Cardiac fibroblast (primary cell): ENCODE measurements at regions not wholly inside any gene's neighbourhood (a gene's known extent, or its start where the extent isn't known, plus 50 kb on each side); places are given as distances from the start of the nearest gene placed in this dataset.

Experiments used
- DNase-seq, 2 donors: peaks; one replicate each; pipeline versions ENCODE4 v3.0.0 to v3.0.0-alpha.2; 2010; ENCODE audit warnings: low read depth in 2 of 2
- H3K4me3 ChIP-seq, 2 donors: replicated peaks in 1 of 2; 1 replicate in 1 of 2; 2 replicates in 1 of 2; pipeline ENCODE4 v1.5.1; 2011; ENCODE audit warnings: low read depth in 2 of 2, low read length in 2 of 2, mild to moderate bottlenecking in 2 of 2, moderate library complexity in 1 of 2
- CTCF ChIP-seq: IDR thresholded peaks from one replicate; pipeline ENCODE4 v1.5.1; 2011; ENCODE audit warnings: low read depth, mild to moderate bottlenecking, low read length, inconsistent platforms

DNA sequence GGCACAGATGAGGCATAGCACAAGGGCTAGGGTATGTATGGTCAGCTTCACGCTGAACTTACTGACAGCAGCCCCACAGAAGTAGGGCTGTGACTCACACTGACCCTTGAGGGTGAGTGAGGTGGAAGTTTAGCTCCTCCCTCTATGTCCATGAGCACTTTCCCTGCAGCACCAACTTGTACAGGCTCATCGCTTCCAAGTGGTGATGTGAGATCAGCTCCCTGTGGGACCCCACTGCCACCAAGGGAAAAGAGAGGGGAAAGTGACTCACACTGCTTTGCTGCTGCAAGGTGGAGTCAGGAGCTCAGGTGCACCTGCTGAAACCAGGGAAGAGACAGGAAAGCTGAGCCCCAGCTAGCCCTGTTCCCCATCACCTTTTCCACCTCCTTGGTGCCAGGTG, 91.5 kb downstream of the TEX51 start:
- TF ChIP-seq CTCF: no peak

DNA sequence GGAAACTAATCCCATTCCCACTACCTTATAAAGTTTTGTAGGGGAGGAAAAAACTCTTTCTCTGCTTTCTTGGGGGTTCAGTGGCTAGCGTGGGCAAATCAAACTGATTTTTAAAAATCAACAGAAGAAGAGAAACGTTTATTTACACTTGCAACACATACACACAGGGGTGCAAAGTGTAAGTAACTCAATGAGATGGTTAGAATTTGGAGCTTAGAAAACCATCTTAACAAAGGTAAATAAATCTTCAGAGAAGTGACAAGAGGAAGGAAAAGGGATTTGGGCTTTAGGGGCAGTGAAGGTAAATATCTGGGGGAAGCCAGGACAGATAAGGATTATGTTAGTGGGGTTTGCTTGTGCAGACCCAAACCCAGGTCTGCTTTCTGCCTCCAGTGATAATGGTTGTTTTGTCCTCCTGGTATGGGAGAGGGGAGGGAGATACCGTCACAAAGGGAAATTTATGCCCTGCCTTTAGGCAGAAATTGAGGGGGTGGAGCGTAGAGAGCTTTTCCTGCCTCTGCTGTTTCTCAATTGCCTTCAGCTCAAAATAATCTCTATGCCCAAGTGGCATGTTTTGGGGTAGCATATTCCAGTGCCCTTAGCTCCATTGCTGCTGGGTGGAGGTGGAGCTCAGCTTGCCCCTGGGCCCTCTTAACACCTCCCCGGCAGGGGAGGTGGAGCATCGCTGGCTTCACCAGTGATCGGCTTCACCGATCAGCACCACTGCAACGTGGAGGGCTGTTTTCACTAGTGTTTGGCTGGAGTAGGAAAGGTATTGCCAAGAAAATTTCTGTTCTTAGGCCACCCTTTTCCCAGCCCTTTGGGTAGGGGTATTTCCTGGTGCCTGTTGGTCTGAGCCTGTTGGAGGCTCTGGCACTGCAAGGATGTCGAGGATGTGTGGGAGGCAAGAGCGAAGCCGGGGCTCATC, 92.2 kb downstream of the TEX51 start:
- DNase-seq: no peak
- no peak for TF ChIP-seq CTCF
- H3K4me3 ChIP-seq: no peak overlapping the region

More for the DNA sequence above, 91.5 kb downstream of the TEX51 start:
- no peak overlapping the region for H3K4me3 ChIP-seq
- no peak for DNase-seq

GRCh38 chr2:126994340-126994777, 95.7 kb downstream of the TEX51 start:
- no peak for DNase-seq
- H3K4me3 ChIP-seq: no peak overlapping the region
- TF ChIP-seq CTCF: no peak

DNA sequence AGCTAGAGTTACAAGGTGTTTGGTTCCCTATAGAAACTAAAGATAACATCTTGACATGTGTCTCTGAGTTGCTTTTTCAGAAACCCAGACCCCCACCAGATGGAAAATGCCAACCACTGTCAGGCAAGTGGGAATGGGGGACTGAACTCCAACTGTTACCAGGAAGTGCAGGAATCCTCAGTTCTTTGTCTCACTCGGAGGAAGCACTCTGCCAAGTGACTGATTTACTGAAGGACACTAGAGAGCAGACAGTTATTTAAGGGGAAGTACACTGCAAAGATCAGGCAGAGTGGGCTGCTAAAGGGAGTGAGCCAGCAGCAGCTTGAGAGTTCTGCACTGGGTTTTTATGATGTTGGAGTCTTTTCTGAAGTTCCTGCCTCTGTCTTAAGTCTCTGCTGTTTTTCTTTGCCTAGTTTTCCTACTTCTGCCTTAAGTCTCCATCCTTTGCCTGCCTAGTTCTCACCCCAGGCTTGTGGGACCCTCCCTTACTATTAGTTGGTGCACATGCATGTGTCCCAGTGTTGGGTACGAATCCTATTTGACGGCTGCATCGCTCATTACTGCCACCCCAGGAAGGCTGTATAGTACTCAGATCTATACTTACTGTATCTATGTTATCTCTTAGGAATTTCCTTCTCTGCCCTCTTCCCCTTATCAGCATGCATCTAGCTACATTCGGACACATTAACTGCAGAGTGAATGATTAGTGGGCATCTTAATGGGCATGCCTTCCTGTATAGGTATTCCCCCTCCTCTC, 97.1 kb downstream of the TEX51 start:
- TF ChIP-seq CTCF: no peak
- no peak for DNase-seq
- H3K4me3 ChIP-seq: no peak overlapping the region

DNA sequence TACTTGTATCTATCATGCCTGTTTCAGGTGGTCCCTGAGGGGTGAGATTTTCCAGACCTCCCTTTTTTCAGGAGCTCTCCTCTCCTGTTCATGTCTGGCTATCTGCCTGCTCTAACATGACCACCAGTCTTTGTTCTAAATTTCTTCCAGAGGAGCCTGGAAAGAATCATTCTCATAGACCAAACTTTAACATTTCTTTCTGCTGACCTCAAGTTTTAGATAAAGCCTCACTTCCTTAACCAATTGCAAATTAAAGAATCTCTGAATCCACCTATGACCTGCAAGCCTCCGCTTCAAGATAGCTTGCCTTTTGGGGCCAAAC, 97.6 kb downstream of the TEX51 start:
- no peak for TF ChIP-seq CTCF
- no peak for DNase-seq
- H3K4me3 ChIP-seq: no peak overlapping the region
